ENCODE measurements at regions not wholly inside any gene's neighbourhood (a gene's known extent, or its start where the extent isn't known, plus 50 kb on each side); places are given as distances from the start of the nearest gene placed in this dataset.

GRCh38 chr1:90386899-90387720 is 330.0 kb downstream of the BARHL2 start:
- no peak overlapping the region for H3K4me3 Mint-ChIP-seq
- no peaks in the 10 kb centered on the region for H3K36me3 Mint-ChIP-seq (ENCODE audit: low read depth)
- ATAC-seq (no peak), DNase-seq (no peak)
- no peaks in the 10 kb centered on the region for H3K27me3 Mint-ChIP-seq
- H3K27ac Mint-ChIP-seq, result no peak overlapping the region
- H3K9me3 Mint-ChIP-seq, result no peaks in the 10 kb centered on the region
- H3K4me1 Mint-ChIP-seq, result no peaks in the 10 kb centered on the region

GRCh38 chr1:90384193-90384592 is 332.9 kb downstream of the BARHL2 start:
- H3K27me3 Mint-ChIP-seq, result no peaks in the 10 kb centered on the region

GRCh38 chr1:90382161-90382560 is 334.9 kb downstream of the BARHL2 start:
- Mint-ChIP-seq H3K36me3 (ENCODE audit: low read depth) (no peaks in the 10 kb centered on the region), H3K9me3 (no peaks in the 10 kb centered on the region), H3K27me3 (no peaks in the 10 kb centered on the region), H3K4me3 (no peak overlapping the region), H3K27ac (no peak overlapping the region), H3K4me1 (no peaks in the 10 kb centered on the region)
- ATAC-seq (no peak), DNase-seq (no peak)

More at GRCh38 chr1:90384193-90384592, 332.9 kb downstream of the BARHL2 start:
- Mint-ChIP-seq H3K4me3 (no peak overlapping the region), H3K36me3 (ENCODE audit: low read depth) (no peaks in the 10 kb centered on the region), H3K27ac (no peak overlapping the region), H3K9me3 (no peaks in the 10 kb centered on the region), H3K4me1 (no peaks in the 10 kb centered on the region)
- ATAC-seq, result no peak
- no peak for DNase-seq

- H3K4me1 Mint-ChIP-seq, result no peaks in the 10 kb centered on the region
- no peak for ATAC-seq
- no peaks in the 10 kb centered on the region for H3K27me3 Mint-ChIP-seq
- DNase-seq, result no peak
- no peaks in the 10 kb centered on the region for H3K36me3 Mint-ChIP-seq (ENCODE audit: low read depth)
- H3K27ac Mint-ChIP-seq, result no peak overlapping the region
- no peak overlapping the region for H3K4me3 Mint-ChIP-seq
- H3K9me3 Mint-ChIP-seq, result no peaks in the 10 kb centered on the region
Measured at GRCh38 chr1:90381598-90381997, 335.5 kb downstream of the BARHL2 start.

- ATAC-seq (no peak), DNase-seq (no peak)
- no peak overlapping the region for H3K27ac Mint-ChIP-seq
- no peak overlapping the region for H3K4me3 Mint-ChIP-seq
- H3K9me3 Mint-ChIP-seq, result no peaks in the 10 kb centered on the region
- no peaks in the 10 kb centered on the region for H3K4me1 Mint-ChIP-seq
- H3K36me3 Mint-ChIP-seq (ENCODE audit: low read depth), result no peaks in the 10 kb centered on the region
- peaks cover 4% of the 10 kb centered on the region for H3K27me3 Mint-ChIP-seq
Measured at GRCh38 chr1:90371448-90371813, 345.7 kb downstream of the BARHL2 start.

- no peaks in the 10 kb centered on the region for H3K4me1 Mint-ChIP-seq
Measured at GRCh38 chr1:90370686-90371447, 346.2 kb downstream of the BARHL2 start.

GRCh38 chr1:90362163-90362562 is 354.9 kb downstream of the BARHL2 start:
- H3K4me3 Mint-ChIP-seq, result no peak overlapping the region

More at GRCh38 chr1:90370686-90371447, 346.2 kb downstream of the BARHL2 start:
- no peak for DNase-seq
- no peak for ATAC-seq
- Mint-ChIP-seq H3K36me3 (ENCODE audit: low read depth) (no peaks in the 10 kb centered on the region), H3K27me3 (peaks cover 4% of the 10 kb centered on the region), H3K4me3 (no peak overlapping the region), H3K27ac (no peak overlapping the region), H3K9me3 (no peaks in the 10 kb centered on the region)

GRCh38 chr1:90361026-90361425 is 356.1 kb downstream of the BARHL2 start:
- no peak for ATAC-seq
- no peak overlapping the region for H3K4me3 Mint-ChIP-seq
- peaks cover 8% of the 10 kb centered on the region for H3K27me3 Mint-ChIP-seq

More at GRCh38 chr1:90362163-90362562, 354.9 kb downstream of the BARHL2 start:
- no peak overlapping the region for H3K27ac Mint-ChIP-seq
- no peaks in the 10 kb centered on the region for H3K4me1 Mint-ChIP-seq
- peaks cover 9% of the 10 kb centered on the region for H3K9me3 Mint-ChIP-seq
- DNase-seq (no peak), ATAC-seq (no peak)
- peaks cover 8% of the 10 kb centered on the region for H3K27me3 Mint-ChIP-seq
- H3K36me3 Mint-ChIP-seq (ENCODE audit: low read depth), result no peaks in the 10 kb centered on the region

GRCh38 chr1:90359994-90360393 is 357.1 kb downstream of the BARHL2 start:
- H3K4me1 Mint-ChIP-seq, result no peaks in the 10 kb centered on the region
- DNase-seq (no peak), ATAC-seq (no peak)
- peaks cover 6% of the 10 kb centered on the region for H3K27me3 Mint-ChIP-seq
- no peak overlapping the region for H3K27ac Mint-ChIP-seq
- no peak overlapping the region for H3K4me3 Mint-ChIP-seq
- H3K9me3 Mint-ChIP-seq, result peaks cover 6% of the 10 kb centered on the region
- no peaks in the 10 kb centered on the region for H3K36me3 Mint-ChIP-seq (ENCODE audit: low read depth)

More at GRCh38 chr1:90361026-90361425, 356.1 kb downstream of the BARHL2 start:
- Mint-ChIP-seq H3K36me3 (ENCODE audit: low read depth) (no peaks in the 10 kb centered on the region), H3K27ac (no peak overlapping the region), H3K9me3 (peaks cover 9% of the 10 kb centered on the region), H3K4me1 (no peaks in the 10 kb centered on the region)
- DNase-seq, result no peak

GRCh38 chr1:90358448-90358847 is 358.7 kb downstream of the BARHL2 start:
- H3K27me3 Mint-ChIP-seq, result peaks cover 5% of the 10 kb centered on the region
- no peak overlapping the region for H3K27ac Mint-ChIP-seq
- no peaks in the 10 kb centered on the region for H3K4me1 Mint-ChIP-seq
- peaks cover 3% of the 10 kb centered on the region for H3K9me3 Mint-ChIP-seq
- no peaks in the 10 kb centered on the region for H3K36me3 Mint-ChIP-seq (ENCODE audit: low read depth)
- DNase-seq (no peak), ATAC-seq (no peak)
- no peak overlapping the region for H3K4me3 Mint-ChIP-seq

- ATAC-seq (no peak), DNase-seq (no peak)
- H3K27ac Mint-ChIP-seq, result no peak overlapping the region
- peaks cover 4% of the 10 kb centered on the region for H3K27me3 Mint-ChIP-seq
- peaks cover 1% of the 10 kb centered on the region for H3K9me3 Mint-ChIP-seq
- no peak overlapping the region for H3K4me3 Mint-ChIP-seq
- no peaks in the 10 kb centered on the region for H3K4me1 Mint-ChIP-seq
- H3K36me3 Mint-ChIP-seq (ENCODE audit: low read depth), result no peaks in the 10 kb centered on the region
Measured at GRCh38 chr1:90357995-90358394, 359.1 kb downstream of the BARHL2 start.

- ATAC-seq, result no peak
- no peaks in the 10 kb centered on the region for H3K27me3 Mint-ChIP-seq
Measured at GRCh38 chr1:90356991-90357390, 360.1 kb downstream of the BARHL2 start.

GRCh38 chr1:90356101-90356500 is 361.0 kb downstream of the BARHL2 start:
- Mint-ChIP-seq H3K27ac (no peak overlapping the region), H3K36me3 (ENCODE audit: low read depth) (no peaks in the 10 kb centered on the region), H3K27me3 (no peaks in the 10 kb centered on the region), H3K4me3 (no peak overlapping the region), H3K9me3 (no peaks in the 10 kb centered on the region), H3K4me1 (no peaks in the 10 kb centered on the region)
- DNase-seq, result no peak
- ATAC-seq, result no peak

More at GRCh38 chr1:90356991-90357390, 360.1 kb downstream of the BARHL2 start:
- Mint-ChIP-seq H3K9me3 (no peaks in the 10 kb centered on the region), H3K27ac (no peak overlapping the region), H3K4me3 (no peak overlapping the region), H3K36me3 (ENCODE audit: low read depth) (no peaks in the 10 kb centered on the region), H3K4me1 (no peaks in the 10 kb centered on the region)
- DNase-seq, result no peak

- H3K9me3 Mint-ChIP-seq, result peaks cover 7% of the 10 kb centered on the region
- no peaks in the 10 kb centered on the region for H3K36me3 Mint-ChIP-seq (ENCODE audit: low read depth)
- no peak overlapping the region for H3K27ac Mint-ChIP-seq
- H3K4me1 Mint-ChIP-seq, result no peaks in the 10 kb centered on the region
- H3K4me3 Mint-ChIP-seq, result no peak overlapping the region
- H3K27me3 Mint-ChIP-seq, result no peaks in the 10 kb centered on the region
- ATAC-seq (no peak), DNase-seq (no peak)
Measured at GRCh38 chr1:90354704-90355103, 359.8 kb downstream of the ZNF326 start.

GRCh38 chr1:90351019-90351418 is 356.1 kb downstream of the ZNF326 start:
- no peak for ATAC-seq
- Mint-ChIP-seq H3K4me1 (no peaks in the 10 kb centered on the region), H3K27me3 (no peaks in the 10 kb centered on the region), H3K27ac (no peak overlapping the region), H3K4me3 (no peak overlapping the region), H3K36me3 (ENCODE audit: low read depth) (no peaks in the 10 kb centered on the region), H3K9me3 (peaks cover 15% of the 10 kb centered on the region)
- no peak for DNase-seq
